Astrocyte (in vitro differentiated cells and primary cell): ENCODE measurements at regions not wholly inside any gene's neighbourhood (a gene's known extent, or its start where the extent isn't known, plus 50 kb on each side); places are given as distances from the start of the nearest gene placed in this dataset.

Experiments used
- DNase-seq: peaks from one replicate; pipeline ENCODE4 v3.0.0-alpha.2; 2010; ENCODE audit warnings: low read depth
- FAIRE-seq: peaks from 2 replicates; lab custom pipeline; 2011; peaks lifted over from hg19 to GRCh38; lab: Jason Lieb, UNC
- H2AFZ ChIP-seq: 2 replicates; pipeline ENCODE4 v1.6.0; 2012; ENCODE audit warnings: low read depth, low read length, inconsistent platforms
- H3K27ac ChIP-seq: 2 replicates; pipeline ENCODE4 v1.5.1; 2011; ENCODE audit warnings: low read depth, low read length, inconsistent platforms
- H3K27me3 ChIP-seq: 2 replicates; pipeline ENCODE4 v1.6.0; 2011; ENCODE audit warnings: low read length, inconsistent platforms; ENCODE audit not compliant: insufficient read depth
- H3K36me3 ChIP-seq: 2 replicates; pipeline ENCODE4 v1.5.1; 2011; ENCODE audit warnings: low read length, inconsistent platforms; ENCODE audit not compliant: insufficient read depth
- H3K4me1 ChIP-seq: 2 replicates; pipeline ENCODE4 v1.5.1; 2011; ENCODE audit warnings: low read length, inconsistent platforms; ENCODE audit not compliant: insufficient read depth
- H3K4me2 ChIP-seq: 2 replicates; pipeline ENCODE4 v1.6.0; 2012; ENCODE audit warnings: low read length, inconsistent platforms
- H3K4me3 ChIP-seq: 2 replicates; pipeline ENCODE4 v1.5.1; 2011; ENCODE audit warnings: low read depth, mild to moderate bottlenecking, low read length, inconsistent platforms; ENCODE audit not compliant: insufficient read depth
- H3K79me2 ChIP-seq: 2 replicates; pipeline ENCODE4 v1.6.0; 2012; ENCODE audit warnings: mild to moderate bottlenecking, low read length, inconsistent platforms; ENCODE audit not compliant: insufficient read depth
- H3K9ac ChIP-seq: 2 replicates; pipeline ENCODE4 v1.6.0; 2012; ENCODE audit warnings: mild to moderate bottlenecking, low read length, inconsistent platforms
- H3K9me3 ChIP-seq: 2 replicates; pipeline ENCODE4 v1.5.1; 2012; ENCODE audit warnings: low read depth, mild to moderate bottlenecking, low read length, inconsistent platforms; ENCODE audit not compliant: insufficient read depth
- H4K20me1 ChIP-seq: 2 replicates; pipeline ENCODE4 v1.6.0; 2012; ENCODE audit warnings: low read length, inconsistent platforms; ENCODE audit not compliant: insufficient read depth
- H3K27ac Mint-ChIP-seq: one replicate; pipeline ENCODE4 v1.8.0; 2021; ENCODE audit warnings: mild to moderate bottlenecking, mixed read lengths; ENCODE audit not compliant: unreplicated experiment
- H3K27me3 Mint-ChIP-seq: one replicate; pipeline ENCODE4 v1.8.0; 2021; ENCODE audit warnings: low read depth, mixed read lengths; ENCODE audit not compliant: unreplicated experiment
- H3K36me3 Mint-ChIP-seq: one replicate; pipeline ENCODE4 v1.8.0; 2021; ENCODE audit warnings: low read depth, mixed read lengths; ENCODE audit not compliant: unreplicated experiment
- H3K4me1 Mint-ChIP-seq: one replicate; pipeline ENCODE4 v1.8.0; 2021; ENCODE audit warnings: low read depth, mixed read lengths; ENCODE audit not compliant: unreplicated experiment
- H3K4me3 Mint-ChIP-seq: one replicate; pipeline ENCODE4 v1.8.0; 2021; ENCODE audit warnings: mild to moderate bottlenecking, moderate library complexity, mixed read lengths; ENCODE audit not compliant: unreplicated experiment
- H3K9me3 Mint-ChIP-seq: one replicate; pipeline ENCODE4 v1.8.0; 2021; ENCODE audit warnings: mild to moderate bottlenecking, mixed read lengths; ENCODE audit not compliant: unreplicated experiment
- EZH2 ChIP-seq: IDR thresholded peaks from 2 replicates; pipeline ENCODE4 v1.6.1; 2012; ENCODE audit warnings: mild to moderate bottlenecking, low read length, inconsistent platforms; ENCODE audit not compliant: insufficient read depth
- TF ChIP-seq, protein P1 (sequence below): IDR thresholded peaks from 2 replicates; pipeline ENCODE4 v1.5.1; 2011; ENCODE audit warnings: low read depth, mild to moderate bottlenecking, inconsistent platforms, low read length, moderate library complexity; ENCODE audit not compliant: insufficient read depth

DNA sequence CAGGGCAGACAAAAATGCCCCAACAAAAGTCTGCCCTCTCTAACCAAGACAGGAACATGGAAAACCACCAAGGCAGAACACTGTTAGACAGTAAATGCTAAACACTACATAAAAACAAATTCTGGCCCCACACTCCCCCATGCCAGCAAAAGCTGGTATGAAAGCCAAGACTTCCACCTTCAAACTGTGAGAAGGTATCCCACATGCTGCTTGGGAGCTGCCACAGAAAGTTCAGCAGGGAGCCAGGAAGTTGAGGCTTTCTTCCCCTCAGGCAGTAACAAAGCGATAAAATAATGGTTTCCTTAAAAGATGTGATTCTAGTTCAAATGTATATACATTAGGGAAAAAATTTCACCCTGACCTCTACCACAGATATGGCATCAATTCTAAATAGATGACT, 770.4 kb upstream of the NDST4 start:
- Histone ChIP-seq H3K27me3 (no peaks in the 10 kb centered on the region), H3K9ac (no peak overlapping the region), H4K20me1 (no peaks in the 10 kb centered on the region), H3K36me3 (no peaks in the 10 kb centered on the region), H3K4me3 (no peak overlapping the region), H3K79me2 (no peaks in the 10 kb centered on the region), H3K4me1 (no peaks in the 10 kb centered on the region), H3K27ac (no peak overlapping the region), H3K9me3 (no peaks in the 10 kb centered on the region), H3K4me2 (no peak overlapping the region), H2AFZ (no peak overlapping the region)
- Mint-ChIP-seq H3K9me3 (no peaks in the 10 kb centered on the region), H3K27me3 (no peaks in the 10 kb centered on the region), H3K27ac (no peak overlapping the region), H3K4me1 (no peaks in the 10 kb centered on the region), H3K4me3 (no peak overlapping the region), H3K36me3 (no peaks in the 10 kb centered on the region)
- TF ChIP-seq EZH2, result no peak
- TF ChIP-seq, protein P1, sequence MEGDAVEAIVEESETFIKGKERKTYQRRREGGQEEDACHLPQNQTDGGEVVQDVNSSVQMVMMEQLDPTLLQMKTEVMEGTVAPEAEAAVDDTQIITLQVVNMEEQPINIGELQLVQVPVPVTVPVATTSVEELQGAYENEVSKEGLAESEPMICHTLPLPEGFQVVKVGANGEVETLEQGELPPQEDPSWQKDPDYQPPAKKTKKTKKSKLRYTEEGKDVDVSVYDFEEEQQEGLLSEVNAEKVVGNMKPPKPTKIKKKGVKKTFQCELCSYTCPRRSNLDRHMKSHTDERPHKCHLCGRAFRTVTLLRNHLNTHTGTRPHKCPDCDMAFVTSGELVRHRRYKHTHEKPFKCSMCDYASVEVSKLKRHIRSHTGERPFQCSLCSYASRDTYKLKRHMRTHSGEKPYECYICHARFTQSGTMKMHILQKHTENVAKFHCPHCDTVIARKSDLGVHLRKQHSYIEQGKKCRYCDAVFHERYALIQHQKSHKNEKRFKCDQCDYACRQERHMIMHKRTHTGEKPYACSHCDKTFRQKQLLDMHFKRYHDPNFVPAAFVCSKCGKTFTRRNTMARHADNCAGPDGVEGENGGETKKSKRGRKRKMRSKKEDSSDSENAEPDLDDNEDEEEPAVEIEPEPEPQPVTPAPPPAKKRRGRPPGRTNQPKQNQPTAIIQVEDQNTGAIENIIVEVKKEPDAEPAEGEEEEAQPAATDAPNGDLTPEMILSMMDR, result no peak
- FAIRE-seq, result no peak
- DNase-seq, result no peak

DNA sequence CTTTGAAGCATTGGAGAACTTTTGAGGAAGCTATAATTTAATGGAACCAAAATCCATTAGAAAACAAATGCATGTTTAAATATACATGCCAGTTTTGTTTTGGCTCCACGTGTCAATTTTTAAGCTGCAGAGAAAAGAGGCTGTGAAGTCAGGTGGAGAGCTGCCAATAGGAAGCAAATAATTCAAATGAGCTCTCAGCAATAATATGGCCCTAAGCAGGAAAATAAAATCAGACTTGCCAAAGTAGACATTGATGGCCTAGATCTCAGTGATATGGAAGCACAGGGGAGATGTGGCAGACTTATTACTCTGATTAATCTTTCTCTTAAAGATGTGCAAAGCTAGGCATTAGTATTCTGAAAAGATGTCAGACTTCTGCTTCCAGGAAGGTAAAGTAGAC, 769.8 kb upstream of the NDST4 start:
- Mint-ChIP-seq H3K4me1 (no peaks in the 10 kb centered on the region), H3K36me3 (no peaks in the 10 kb centered on the region)
- H2AFZ ChIP-seq, result no peak overlapping the region

DNA sequence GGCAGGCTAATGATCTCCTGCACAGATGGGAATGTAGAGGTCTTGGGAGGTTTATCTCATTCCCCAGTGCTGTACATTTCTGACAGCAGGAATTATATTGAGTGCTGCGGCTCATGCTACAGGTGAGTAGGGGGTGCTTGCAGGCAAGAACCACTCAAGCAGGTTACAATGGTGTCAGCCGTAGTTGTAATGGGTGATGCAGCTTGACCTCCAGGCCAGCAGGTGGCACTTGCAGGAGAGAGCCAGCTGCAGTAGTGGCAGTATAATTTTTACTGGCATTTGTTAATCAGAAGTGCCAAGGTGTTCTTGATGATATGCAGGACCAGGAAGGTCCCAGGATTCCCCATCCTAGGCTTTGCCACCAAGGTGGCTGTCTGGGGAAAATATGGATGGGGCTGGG, 759.6 kb upstream of the NDST4 start:
- no peaks in the 10 kb centered on the region for H4K20me1 ChIP-seq
- H2AFZ ChIP-seq, result no peak overlapping the region
- DNase-seq (no peak), FAIRE-seq (no peak)
- Mint-ChIP-seq H3K9me3 (no peaks in the 10 kb centered on the region), H3K27ac (no peak overlapping the region), H3K4me3 (no peak overlapping the region), H3K27me3 (no peaks in the 10 kb centered on the region), H3K4me1 (no peaks in the 10 kb centered on the region), H3K36me3 (no peaks in the 10 kb centered on the region)
- H3K4me1 ChIP-seq, result no peaks in the 10 kb centered on the region
- no peaks in the 10 kb centered on the region for H3K36me3 ChIP-seq
- H3K9me3 ChIP-seq, result no peaks in the 10 kb centered on the region
- no peaks in the 10 kb centered on the region for H3K79me2 ChIP-seq
- H3K27me3 ChIP-seq, result no peaks in the 10 kb centered on the region
- no peak overlapping the region for H3K4me3 ChIP-seq
- no peak overlapping the region for H3K4me2 ChIP-seq
- TF ChIP-seq, protein P1, result no peak
- TF ChIP-seq EZH2, result no peak
- H3K27ac ChIP-seq, result no peak overlapping the region
- no peak overlapping the region for H3K9ac ChIP-seq

More for the DNA sequence above, 769.8 kb upstream of the NDST4 start:
- Histone ChIP-seq H3K9ac (no peak overlapping the region), H3K27ac (no peak overlapping the region), H3K4me3 (no peak overlapping the region), H3K4me2 (no peak overlapping the region), H4K20me1 (no peaks in the 10 kb centered on the region), H3K27me3 (no peaks in the 10 kb centered on the region), H3K9me3 (no peaks in the 10 kb centered on the region), H3K4me1 (no peaks in the 10 kb centered on the region), H3K36me3 (no peaks in the 10 kb centered on the region), H3K79me2 (no peaks in the 10 kb centered on the region)
- Mint-ChIP-seq H3K27me3 (no peaks in the 10 kb centered on the region), H3K4me3 (no peak overlapping the region), H3K27ac (no peak overlapping the region), H3K9me3 (no peaks in the 10 kb centered on the region)
- DNase-seq (no peak), FAIRE-seq (no peak)
- TF ChIP-seq, protein P1, result no peak
- no peak for TF ChIP-seq EZH2
